CD4-positive, alpha-beta T cell treated with Interleukin-1 beta for 1 hour (primary cell): ENCODE measurements at regions not wholly inside any gene's neighbourhood (a gene's known extent, or its start where the extent isn't known, plus 50 kb on each side); places are given as distances from the start of the nearest gene placed in this dataset.

ENCODE experiments used
- DNase-seq, 2 donors: peaks; one replicate each; pipeline ENCODE4 v3.0.0-alpha.2; 2020 to 2022

- DNase-seq, result no peak
These were observed 68.7 kb upstream of the KCNG1 start for GRCh38 chr20:51091406-51092195.

DNA sequence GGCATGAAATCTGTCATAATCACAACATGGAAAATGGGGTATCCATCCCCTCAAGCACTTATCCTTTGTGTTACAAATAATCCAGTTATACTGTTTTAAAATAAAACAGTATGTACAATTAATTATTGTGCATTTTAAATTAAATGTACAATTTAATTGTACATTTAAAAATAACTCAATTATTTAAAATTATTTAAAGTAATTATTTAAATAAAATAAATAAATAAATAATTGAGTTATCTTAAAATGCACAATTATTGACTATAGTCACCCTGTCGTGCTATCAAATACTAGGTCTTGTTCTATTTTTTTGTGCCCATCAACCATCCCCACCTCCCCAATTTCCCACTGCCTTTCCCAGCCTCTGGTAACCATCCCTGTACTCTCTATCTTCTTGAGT, 66.9 kb upstream of the KCNG1 start:
- DNase-seq, result no peak

DNA sequence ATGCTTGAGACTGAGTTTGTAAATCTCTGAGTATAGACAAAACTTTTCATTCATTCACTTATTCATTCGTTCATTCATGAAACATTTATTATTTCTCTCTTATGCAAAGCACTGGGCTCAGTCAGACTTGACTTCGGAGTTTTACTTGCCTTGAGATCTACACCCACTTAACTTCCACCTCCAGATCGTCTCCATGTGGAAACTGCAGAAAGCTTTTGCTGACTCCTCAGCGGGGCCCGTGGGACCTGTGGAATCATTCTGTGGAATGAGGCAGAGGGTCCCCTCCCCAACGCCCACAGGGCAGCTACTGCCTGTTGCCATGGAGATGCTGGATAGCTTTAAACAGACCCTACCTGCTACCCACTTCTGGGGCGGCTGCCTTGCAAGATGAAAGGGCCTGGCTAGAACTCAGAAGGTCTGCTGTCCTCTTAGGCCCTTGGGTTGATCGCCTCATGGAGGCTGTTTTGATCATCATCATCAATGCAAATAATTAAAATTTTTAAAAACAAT, 66.4 kb upstream of the KCNG1 start:
- DNase-seq, result no peak

DNA sequence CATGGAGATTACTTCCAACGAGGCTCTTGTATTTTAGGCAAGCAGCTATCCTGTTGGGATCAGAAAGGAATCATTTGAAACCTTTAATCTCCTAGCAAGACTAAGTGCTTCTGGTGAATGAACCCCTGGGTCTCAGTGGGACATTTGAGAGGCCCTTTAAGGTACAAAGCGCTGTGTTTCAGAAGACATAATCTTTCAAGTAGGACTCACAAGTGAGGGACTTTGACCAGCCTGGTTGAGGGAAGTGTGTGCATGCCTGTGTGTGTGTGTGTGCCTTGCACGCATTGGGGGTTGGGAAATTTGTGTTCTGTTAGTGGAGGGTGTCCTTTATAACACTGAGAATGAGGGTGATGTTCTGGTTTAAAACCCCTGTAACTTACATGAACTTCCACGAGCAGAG, 64.4 kb upstream of the KCNG1 start:
- no peak for DNase-seq

GRCh38 chr20:51085769-51086168, 62.9 kb upstream of the KCNG1 start:
- no peak for DNase-seq

DNA sequence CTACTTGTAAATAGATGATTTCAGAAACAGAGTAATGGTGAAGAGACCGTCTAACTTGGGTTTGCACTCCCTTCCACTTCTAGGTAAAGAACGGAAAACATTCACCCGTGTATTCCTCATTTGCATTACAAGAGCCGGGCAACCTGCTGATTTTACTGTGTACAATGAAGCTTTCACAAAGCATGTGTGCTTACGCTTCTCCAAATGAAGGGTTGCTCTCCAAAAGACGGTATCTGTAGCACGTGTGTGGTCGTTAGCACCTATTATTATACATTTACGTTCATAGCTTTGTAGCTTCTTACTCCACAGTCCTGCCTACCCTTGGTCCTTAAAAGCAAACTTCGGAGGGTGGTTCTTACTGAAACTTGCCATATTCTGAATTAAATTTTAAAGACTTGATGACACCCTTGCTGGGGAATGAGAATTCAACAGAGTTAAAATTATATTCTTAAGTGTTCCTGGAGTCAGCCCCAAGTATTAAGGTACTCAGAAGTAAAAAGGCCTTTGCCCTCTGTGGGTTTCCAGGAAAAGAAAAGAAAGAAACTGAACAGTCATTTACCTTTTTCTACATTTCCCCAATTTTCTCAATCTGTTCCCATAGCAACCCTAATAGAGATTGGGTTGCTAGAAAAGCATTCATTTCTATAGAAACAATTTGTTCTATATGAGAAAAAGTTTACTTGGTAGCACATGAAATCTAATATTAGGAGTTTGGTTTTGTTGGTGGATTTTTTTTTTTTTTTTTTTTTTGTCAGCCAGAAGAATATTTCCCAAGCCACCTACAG, 61.9 kb upstream of the KCNG1 start:
- no peak for DNase-seq

DNA sequence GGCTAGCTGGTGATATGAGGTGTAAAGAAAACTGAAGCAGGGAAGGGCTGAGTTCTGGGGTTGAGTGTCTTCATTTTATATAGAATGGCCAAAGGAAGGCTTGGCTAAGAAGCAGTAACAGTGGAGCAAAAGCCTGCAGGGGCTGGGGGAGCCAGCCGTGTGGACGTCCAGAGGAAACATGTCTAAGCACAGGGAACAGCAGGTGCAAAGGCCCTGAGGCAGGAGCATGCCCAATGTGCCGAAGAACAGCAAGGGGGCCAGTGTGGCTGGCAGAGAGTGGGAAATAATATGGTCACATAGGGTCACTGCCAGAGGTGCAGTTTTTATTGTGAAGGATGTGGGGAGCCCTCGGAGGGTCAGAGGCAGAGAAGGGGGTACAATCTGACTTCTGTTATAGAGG, 60.5 kb upstream of the KCNG1 start:
- DNase-seq, result no peak

DNA sequence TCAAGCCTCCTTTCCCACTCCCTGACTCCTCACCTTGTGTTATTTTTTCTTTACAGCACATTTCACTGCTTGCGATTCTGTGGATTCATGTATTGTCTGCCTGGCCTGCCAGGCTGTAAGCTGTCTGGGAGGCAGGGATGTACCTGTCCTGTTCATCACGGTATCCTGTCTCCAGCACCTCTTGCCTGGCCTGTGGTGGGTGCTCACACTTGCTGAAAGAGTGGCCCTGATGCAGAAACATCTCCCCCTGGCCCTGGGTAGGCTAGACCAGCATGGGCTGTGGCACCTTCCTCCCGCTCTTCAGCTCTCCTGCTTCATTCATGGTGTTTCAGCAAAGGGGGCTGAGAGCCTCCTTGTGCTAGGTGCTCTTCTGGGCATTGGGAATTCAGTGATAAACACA, 60.1 kb upstream of the KCNG1 start:
- DNase-seq, result no peak

- no peak for DNase-seq
These were observed 57.6 kb upstream of the KCNG1 start for GRCh38 chr20:51080516-51080915.

DNA sequence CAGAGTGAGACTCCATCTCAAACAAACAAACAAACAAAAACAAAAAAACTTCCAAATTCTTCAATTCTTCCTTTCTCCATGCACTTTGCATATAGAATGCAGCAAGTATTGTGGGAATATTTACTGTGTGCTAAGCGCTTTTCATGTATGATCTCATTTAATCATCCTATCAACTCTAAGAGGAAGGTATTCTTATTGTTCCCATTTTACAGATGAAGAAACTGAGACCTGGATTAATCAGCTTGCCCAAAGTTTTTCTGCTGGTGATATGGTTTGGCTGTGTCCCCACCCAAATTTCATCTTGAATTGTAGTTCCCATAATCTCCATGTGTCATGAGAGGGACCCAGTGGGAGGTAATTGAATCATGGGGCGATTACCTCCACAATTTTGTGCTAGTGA, 56.6 kb upstream of the KCNG1 start:
- DNase-seq, result no peak

DNA sequence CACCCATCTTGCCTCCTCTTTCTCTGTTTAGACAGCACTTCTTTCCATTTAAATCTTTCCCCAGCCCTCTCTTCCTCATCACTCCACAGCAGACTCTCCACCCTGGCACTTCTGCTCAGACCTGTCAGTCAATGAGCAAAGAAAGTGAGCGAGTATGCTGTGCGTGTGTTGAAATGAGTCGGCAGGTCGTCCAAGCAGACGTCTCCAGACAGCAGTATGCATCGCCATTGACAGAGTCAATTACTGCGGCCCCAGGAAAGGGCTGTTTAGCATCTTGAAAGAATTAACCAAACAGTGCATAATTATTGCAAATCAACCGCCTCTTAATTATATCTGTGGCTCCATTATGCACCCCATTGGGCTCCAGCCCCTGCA, 54.8 kb upstream of the KCNG1 start:
- no peak for DNase-seq

DNA sequence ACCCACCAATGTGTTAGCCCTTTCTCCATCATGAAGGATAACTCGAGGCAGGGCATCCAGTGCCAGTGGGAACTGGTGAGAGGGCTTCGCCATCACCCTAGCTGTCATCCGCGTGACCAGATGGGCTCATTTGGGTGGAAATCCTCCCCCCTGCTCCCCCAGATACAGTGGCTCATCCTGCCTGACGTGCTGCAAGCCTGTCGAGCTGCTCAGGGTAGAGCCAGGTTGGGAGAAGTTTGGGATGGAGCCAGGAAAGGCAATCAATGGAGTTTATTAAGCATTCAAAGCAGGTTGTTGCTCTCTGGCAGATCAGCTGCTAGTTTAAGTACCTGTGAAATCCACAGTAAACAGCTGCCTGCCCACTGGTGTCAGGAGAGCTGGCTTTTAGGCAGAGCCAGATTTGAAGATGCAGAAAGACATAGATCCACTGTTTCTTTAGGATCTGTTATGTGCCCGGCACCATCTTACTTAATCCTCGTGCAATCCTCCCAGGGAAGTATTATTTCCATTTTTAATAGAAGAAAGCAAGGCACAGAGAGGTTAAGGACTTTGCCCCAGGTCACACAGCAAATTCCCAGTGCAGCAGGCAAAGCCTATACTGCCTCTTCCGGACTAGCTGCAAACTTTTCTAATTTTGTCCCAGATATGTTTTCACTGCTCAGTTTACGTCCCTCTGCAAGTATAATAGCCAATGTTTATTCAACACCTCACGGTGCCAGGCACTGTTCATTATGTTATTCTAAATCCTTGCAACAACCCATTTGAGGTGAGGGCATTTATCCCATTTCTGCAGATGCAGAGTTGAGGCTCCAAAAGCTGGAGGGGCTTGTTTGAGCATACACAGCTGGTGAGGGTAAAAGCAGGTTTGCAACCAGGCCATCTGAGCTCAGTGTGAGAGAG, 54.1 kb upstream of the KCNG1 start:
- DNase-seq, result no peak

GRCh38 chr20:51074062-51074461, 51.2 kb upstream of the KCNG1 start:
- DNase-seq, result no peak
